ENCODE measurements at regions not wholly inside any gene's neighbourhood (a gene's known extent, or its start where the extent isn't known, plus 50 kb on each side); places are given as distances from the start of the nearest gene placed in this dataset.
"Not testable (repeated sequence)": the region's sequence is repeated elsewhere in the genome, so short reads cannot be mapped to it uniquely, and the experiment has no call there.

- TF ChIP-seq CTCF (IDR thresholded peaks at IDR 0.05); RCOR1 (IDR thresholded peaks at IDR 0.05; ENCODE audit: low read length); JUND (IDR thresholded peaks at IDR 0.05); MEF2A (IDR thresholded peaks at IDR 0.05; ENCODE audit: borderline replicate concordance, low read depth); GABPA (IDR thresholded peaks at IDR 0.05; ENCODE audit: low read depth); POLR2AphosphoS5 (IDR thresholded peaks at IDR 0.05; ENCODE audit: low read depth, low read length); FOXM1 (IDR thresholded peaks at IDR 0.05; ENCODE audit: low read depth); GATA2 (CRISPR knock-in tag; IDR thresholded peaks at IDR 0.05); TAF1 (IDR thresholded peaks at IDR 0.05; ENCODE audit: borderline replicate concordance, low read depth, low read length); SMC3 (IDR thresholded peaks at IDR 0.05; ENCODE audit: low read depth, low read length); SIN3A (IDR thresholded peaks at IDR 0.05; ENCODE audit: borderline replicate concordance, low read depth, low read length): not testable (repeated sequence)
Measured at GRCh38 chr1:120561767-120562166, 146.9 kb downstream of the NBPF8 start.

All from SK-N-SH (cell line).